SK-N-SH treated with all-trans-retinoic acid at 6 μM for 48 hours (cell line): ENCODE measurements at regions not wholly inside any gene's neighbourhood (a gene's known extent, or its start where the extent isn't known, plus 50 kb on each side); places are given as distances from the start of the nearest gene placed in this dataset.

ENCODE experiments used
- ATAC-seq: fragments of 200-7000 bp; cut with Tn5 transposase; 3 replicates; pipeline ENCODE4 v1.9.1; 2020; ENCODE audit warnings: mild to moderate bottlenecking, moderate library complexity
- ARNTL ChIP-seq: fragments of 450-650 bp; formaldehyde crosslinking; IDR thresholded peaks from 2 replicates; pipeline ENCODE4 v1.5.0; 2020; ENCODE audit warnings: low read depth, mild to moderate bottlenecking, moderate library complexity, borderline replicate concordance
- BACH2 ChIP-seq: fragments of 250-450 bp; sonication (Bioruptor Pico); IDR thresholded peaks from 2 replicates; pipeline ENCODE4 v1.9.0; 2021; ENCODE audit warnings: mild to moderate bottlenecking, borderline replicate concordance
- CREB5 ChIP-seq: fragments of 250-450 bp; sonication (Bioruptor Pico); IDR thresholded peaks from 2 replicates; pipeline ENCODE4 v1.5.1; 2020; ENCODE audit warnings: low read depth, mild to moderate bottlenecking, moderate library complexity
- CSDC2 ChIP-seq: fragments of 250-450 bp; sonication (Bioruptor Pico); IDR thresholded peaks from 2 replicates; pipeline ENCODE4 v1.5.0; 2020; ENCODE audit warnings: mild to moderate bottlenecking, moderate library complexity
- ESRRG ChIP-seq: fragments of 250-450 bp; sonication (Bioruptor Pico); IDR thresholded peaks from 2 replicates; pipeline ENCODE4 v1.6.1; 2021; ENCODE audit warnings: mild to moderate bottlenecking
- GLIS3 ChIP-seq: fragments of 250-450 bp; sonication (Bioruptor Pico); IDR thresholded peaks from 2 replicates; pipeline ENCODE4 v1.5.0; 2020; ENCODE audit warnings: mild to moderate bottlenecking, moderate library complexity
- ISL1 ChIP-seq: fragments of 250-450 bp; sonication (Bioruptor Pico); IDR thresholded peaks from 2 replicates; pipeline ENCODE4 v2.1.2; 2022; ENCODE audit warnings: mild to moderate bottlenecking, moderate library complexity
- POU6F1 ChIP-seq: fragments of 250-450 bp; sonication (Bioruptor Pico); IDR thresholded peaks from 2 replicates; pipeline ENCODE4 v1.8.0; 2021; ENCODE audit warnings: low read depth, mild to moderate bottlenecking, moderate library complexity, borderline replicate concordance
- RARB ChIP-seq: fragments of 250-450 bp; sonication (Bioruptor Pico); IDR thresholded peaks from 2 replicates; pipeline ENCODE4 v1.8.0; 2021; ENCODE audit warnings: mild to moderate bottlenecking, moderate library complexity
- TCF4 ChIP-seq: fragments of 250-450 bp; sonication (Bioruptor Pico); IDR thresholded peaks from 2 replicates; pipeline ENCODE4 v1.8.0; 2021; ENCODE audit warnings: mild to moderate bottlenecking, moderate library complexity, borderline replicate concordance
- TOX ChIP-seq: fragments of 250-450 bp; sonication (Bioruptor Pico); IDR thresholded peaks from 2 replicates; pipeline ENCODE4 v1.8.0; 2021; ENCODE audit warnings: mild to moderate bottlenecking, moderate library complexity, borderline replicate concordance
- ZC3H10 ChIP-seq: fragments of 250-450 bp; sonication (Bioruptor Pico); IDR thresholded peaks from 2 replicates; pipeline ENCODE4 v1.5.1; 2021; ENCODE audit warnings: mild to moderate bottlenecking, moderate library complexity
- ZFP3 ChIP-seq: fragments of 250-450 bp; sonication (Bioruptor Pico); IDR thresholded peaks from 2 replicates; pipeline ENCODE4 v1.5.0; 2020; ENCODE audit warnings: mild to moderate bottlenecking, moderate library complexity
- ZNF565 ChIP-seq: fragments of 450-650 bp; formaldehyde crosslinking; conservative IDR thresholded peaks from 2 replicates; pipeline ENCODE4 v1.5.0; 2020; ENCODE audit warnings: low read depth, mild to moderate bottlenecking, moderate library complexity
- ZNF8 ChIP-seq: fragments of 450-650 bp; formaldehyde crosslinking; IDR thresholded peaks from 2 replicates; pipeline ENCODE4 v1.5.0; 2020; ENCODE audit warnings: mild to moderate bottlenecking, moderate library complexity
- TF ChIP-seq, protein P1 (sequence below): fragments of 250-450 bp; sonication (Bioruptor Pico); IDR thresholded peaks from 2 replicates; pipeline ENCODE4 v1.8.0; 2020; ENCODE audit warnings: mild to moderate bottlenecking, moderate library complexity, borderline replicate concordance
- TF ChIP-seq, protein P2 (sequence below): fragments of 250-450 bp; sonication (Bioruptor Pico); IDR thresholded peaks from 2 replicates; pipeline ENCODE4 v1.5.1; 2021; ENCODE audit warnings: mild to moderate bottlenecking, moderate library complexity
- TF ChIP-seq, protein P3 (sequence below): fragments of 250-450 bp; sonication (Bioruptor Pico); IDR thresholded peaks from 2 replicates; pipeline ENCODE4 v1.5.0; 2020; ENCODE audit warnings: mild to moderate bottlenecking, moderate library complexity

DNA sequence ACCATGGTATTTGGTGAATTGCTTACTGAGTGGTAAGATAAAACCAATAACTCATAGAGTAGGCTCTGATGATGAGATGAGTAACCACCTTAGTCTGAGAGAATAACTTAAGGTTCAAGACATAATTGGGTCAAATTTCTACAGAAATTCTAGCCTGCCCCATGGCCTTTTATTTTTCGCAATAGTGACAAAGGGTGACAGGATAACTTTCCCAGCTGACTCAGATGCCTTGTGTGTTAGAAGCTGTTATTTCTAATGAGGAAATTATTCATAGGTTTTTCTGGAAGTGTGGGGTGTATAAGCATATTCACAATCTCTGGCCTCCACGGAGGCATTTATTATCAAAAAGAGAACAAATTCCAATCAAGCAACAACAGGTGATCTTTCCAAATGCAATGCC is 159.0 kb downstream of the NUP35 start:
- TF ChIP-seq RARB (CRISPR knock-in tag): no peak
- no peak for ATAC-seq

- TF ChIP-seq CREB5 (CRISPR knock-in tag): no peak
- no peak for TF ChIP-seq CSDC2
- TF ChIP-seq RARB (CRISPR knock-in tag): no peak
- TF ChIP-seq, protein P1, sequence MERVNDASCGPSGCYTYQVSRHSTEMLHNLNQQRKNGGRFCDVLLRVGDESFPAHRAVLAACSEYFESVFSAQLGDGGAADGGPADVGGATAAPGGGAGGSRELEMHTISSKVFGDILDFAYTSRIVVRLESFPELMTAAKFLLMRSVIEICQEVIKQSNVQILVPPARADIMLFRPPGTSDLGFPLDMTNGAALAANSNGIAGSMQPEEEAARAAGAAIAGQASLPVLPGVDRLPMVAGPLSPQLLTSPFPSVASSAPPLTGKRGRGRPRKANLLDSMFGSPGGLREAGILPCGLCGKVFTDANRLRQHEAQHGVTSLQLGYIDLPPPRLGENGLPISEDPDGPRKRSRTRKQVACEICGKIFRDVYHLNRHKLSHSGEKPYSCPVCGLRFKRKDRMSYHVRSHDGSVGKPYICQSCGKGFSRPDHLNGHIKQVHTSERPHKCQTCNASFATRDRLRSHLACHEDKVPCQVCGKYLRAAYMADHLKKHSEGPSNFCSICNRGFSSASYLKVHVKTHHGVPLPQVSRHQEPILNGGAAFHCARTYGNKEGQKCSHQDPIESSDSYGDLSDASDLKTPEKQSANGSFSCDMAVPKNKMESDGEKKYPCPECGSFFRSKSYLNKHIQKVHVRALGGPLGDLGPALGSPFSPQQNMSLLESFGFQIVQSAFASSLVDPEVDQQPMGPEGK: no peak
- TF ChIP-seq, protein P2, sequence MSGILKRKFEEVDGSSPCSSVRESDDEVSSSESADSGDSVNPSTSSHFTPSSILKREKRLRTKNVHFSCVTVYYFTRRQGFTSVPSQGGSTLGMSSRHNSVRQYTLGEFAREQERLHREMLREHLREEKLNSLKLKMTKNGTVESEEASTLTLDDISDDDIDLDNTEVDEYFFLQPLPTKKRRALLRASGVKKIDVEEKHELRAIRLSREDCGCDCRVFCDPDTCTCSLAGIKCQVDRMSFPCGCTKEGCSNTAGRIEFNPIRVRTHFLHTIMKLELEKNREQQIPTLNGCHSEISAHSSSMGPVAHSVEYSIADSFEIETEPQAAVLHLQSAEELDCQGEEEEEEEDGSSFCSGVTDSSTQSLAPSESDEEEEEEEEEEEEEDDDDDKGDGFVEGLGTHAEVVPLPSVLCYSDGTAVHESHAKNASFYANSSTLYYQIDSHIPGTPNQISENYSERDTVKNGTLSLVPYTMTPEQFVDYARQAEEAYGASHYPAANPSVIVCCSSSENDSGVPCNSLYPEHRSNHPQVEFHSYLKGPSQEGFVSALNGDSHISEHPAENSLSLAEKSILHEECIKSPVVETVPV (CRISPR knock-in tag): no peak
- TF ChIP-seq ZNF565: no peak
- no peak for TF ChIP-seq TOX (CRISPR knock-in tag)
- no peak for TF ChIP-seq GLIS3 (CRISPR knock-in tag)
- ATAC-seq: no peak
Observed at GRCh38 chr2:183284606-183285005, 160.4 kb downstream of the NUP35 start.

DNA sequence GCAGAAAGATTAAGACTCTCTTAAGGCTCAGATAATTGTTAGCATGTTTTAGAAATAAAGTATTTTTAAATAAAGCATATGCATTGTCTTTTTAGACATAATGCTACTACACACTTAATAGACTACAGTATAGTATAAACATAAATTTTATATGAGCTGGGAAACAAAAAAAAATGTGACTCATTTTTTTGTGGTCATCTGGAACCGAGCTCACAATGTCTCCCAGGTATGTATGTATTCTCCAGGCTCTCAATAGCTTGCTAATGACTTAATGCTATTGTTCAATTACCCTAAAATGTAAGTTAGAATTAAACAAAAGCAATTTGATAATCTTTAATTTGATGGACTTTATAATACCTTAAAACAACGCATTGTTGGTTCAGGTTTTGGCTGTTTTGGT is 167.2 kb downstream of the NUP35 start:
- TF ChIP-seq ISL1 (no peak), CSDC2 (no peak), ZNF8 (CRISPR knock-in tag) (no peak), ZFP3 (CRISPR knock-in tag) (no peak), ESRRG (CRISPR knock-in tag) (no peak), POU6F1 (CRISPR knock-in tag) (no peak), TCF4 (CRISPR knock-in tag) (no peak), BACH2 (CRISPR knock-in tag) (no peak), ZC3H10 (CRISPR knock-in tag) (no peak), ZNF565 (no peak)
- TF ChIP-seq, protein P1: no peak
- TF ChIP-seq, protein P3, sequence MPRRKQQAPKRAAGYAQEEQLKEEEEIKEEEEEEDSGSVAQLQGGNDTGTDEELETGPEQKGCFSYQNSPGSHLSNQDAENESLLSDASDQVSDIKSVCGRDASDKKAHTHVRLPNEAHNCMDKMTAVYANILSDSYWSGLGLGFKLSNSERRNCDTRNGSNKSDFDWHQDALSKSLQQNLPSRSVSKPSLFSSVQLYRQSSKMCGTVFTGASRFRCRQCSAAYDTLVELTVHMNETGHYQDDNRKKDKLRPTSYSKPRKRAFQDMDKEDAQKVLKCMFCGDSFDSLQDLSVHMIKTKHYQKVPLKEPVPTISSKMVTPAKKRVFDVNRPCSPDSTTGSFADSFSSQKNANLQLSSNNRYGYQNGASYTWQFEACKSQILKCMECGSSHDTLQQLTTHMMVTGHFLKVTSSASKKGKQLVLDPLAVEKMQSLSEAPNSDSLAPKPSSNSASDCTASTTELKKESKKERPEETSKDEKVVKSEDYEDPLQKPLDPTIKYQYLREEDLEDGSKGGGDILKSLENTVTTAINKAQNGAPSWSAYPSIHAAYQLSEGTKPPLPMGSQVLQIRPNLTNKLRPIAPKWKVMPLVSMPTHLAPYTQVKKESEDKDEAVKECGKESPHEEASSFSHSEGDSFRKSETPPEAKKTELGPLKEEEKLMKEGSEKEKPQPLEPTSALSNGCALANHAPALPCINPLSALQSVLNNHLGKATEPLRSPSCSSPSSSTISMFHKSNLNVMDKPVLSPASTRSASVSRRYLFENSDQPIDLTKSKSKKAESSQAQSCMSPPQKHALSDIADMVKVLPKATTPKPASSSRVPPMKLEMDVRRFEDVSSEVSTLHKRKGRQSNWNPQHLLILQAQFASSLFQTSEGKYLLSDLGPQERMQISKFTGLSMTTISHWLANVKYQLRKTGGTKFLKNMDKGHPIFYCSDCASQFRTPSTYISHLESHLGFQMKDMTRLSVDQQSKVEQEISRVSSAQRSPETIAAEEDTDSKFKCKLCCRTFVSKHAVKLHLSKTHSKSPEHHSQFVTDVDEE (CRISPR knock-in tag): no peak
- TF ChIP-seq, all 23 proteins: peak for 0
- no peak for ATAC-seq

GRCh38 chr2:183292028-183292427 is 167.8 kb downstream of the NUP35 start:
- no peak for TF ChIP-seq ZFP3 (CRISPR knock-in tag)
- TF ChIP-seq ARNTL (CRISPR knock-in tag): no peak
- TF ChIP-seq ESRRG (CRISPR knock-in tag): no peak
- no peak for TF ChIP-seq ISL1
- TF ChIP-seq RARB (CRISPR knock-in tag): no peak
- no peak for ATAC-seq
